ENCODE measurements at regions not wholly inside any gene's neighbourhood (a gene's known extent, or its start where the extent isn't known, plus 50 kb on each side); places are given as distances from the start of the nearest gene placed in this dataset.

- TF ChIP-seq POLR2AphosphoS5 (IDR thresholded peaks at IDR 0.05) (no peak), CTCF (IDR thresholded peaks at IDR 0.05) (no peak), POLR2A (IDR thresholded peaks at IDR 0.05) (no peak)
Measured at GRCh38 chr15:89004726-89005030, 83.6 kb upstream of the ABHD2 start.
